ENCODE measurements at regions not wholly inside any gene's neighbourhood (a gene's known extent, or its start where the extent isn't known, plus 50 kb on each side); places are given as distances from the start of the nearest gene placed in this dataset.
A peak's percentile ranks its signal among the peaks of the same experiment; 100 is the strongest.

DNA sequence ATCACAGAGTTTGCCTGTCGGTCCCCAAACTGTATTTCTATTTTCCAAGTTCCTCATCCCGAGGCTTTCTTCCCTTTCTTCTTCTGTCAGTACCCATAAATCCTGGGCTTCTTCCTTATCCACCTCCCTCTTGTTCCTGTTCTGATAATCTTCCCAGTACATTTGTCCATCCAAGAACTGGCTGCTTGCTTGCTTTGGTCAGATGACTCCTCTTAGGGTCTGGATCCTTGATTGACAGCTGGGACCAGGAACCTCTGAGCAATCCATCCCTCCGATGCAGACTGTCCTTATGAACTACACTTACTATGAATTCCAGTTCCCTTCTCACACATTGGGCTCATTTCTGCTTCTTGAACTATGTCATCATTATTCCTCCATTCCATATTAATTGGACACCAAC is 275.3 kb upstream of the CITED2 start:
- no peak overlapping the region for H3K4me3 ChIP-seq
- DNase-seq (ENCODE audit: extremely low read depth in 1 of 4, low spot score in 3 of 4) = peak in 1 of 4 experiments; percentile 37
- in situ Hi-C loops (cut with MboI) = no loop called here
- BruUV-seq (replicated peaks) = no TSS peak
- no peaks in the 10 kb centered on the region for H3K79me2 ChIP-seq (ENCODE audit: control insufficient read depth, insufficient read depth, low read length)
- POLR2A ChIA-PET = interaction anchor here (1.1 to 2.1 kb wide), 2 partner anchors 12 to 113 kb away, joined by 3 to 14 read pairs; no protein-coding TSS in a partner anchor
- no peaks in the 10 kb centered on the region for H3K36me3 ChIP-seq (ENCODE audit: control insufficient read depth, insufficient read depth, low read length)
- ATAC-seq = no peak
- WGBS (ENCODE audit: insufficient coverage, low coverage, missing lambda C conversion rate) = 28% methylated on average over 3 of the region's 3 CpGs
- H3K4me1 ChIP-seq (replicated peaks in 1 of 2; ENCODE audit: control insufficient read depth in 2 of 2, insufficient read depth in 2 of 2, low read length in 2 of 2) = peaks cover 20 to 46% of the 10 kb centered on the region in 2 experiments
- H4K20me1 ChIP-seq (replicated peaks; ENCODE audit: control insufficient read depth, insufficient read depth, low read length) = no peaks in the 10 kb centered on the region
- intact Hi-C loops (cut with micrococcal nuclease) = loop anchor here (5.0 kb wide), 3 partner anchors 62 to 202 kb away; no protein-coding TSS in a partner anchor
- no peaks in the 10 kb centered on the region for H3K9me3 ChIP-seq (replicated peaks; ENCODE audit: control insufficient read depth, insufficient read depth, low read depth, low read length)
- no peak overlapping the region for H3K4me2 ChIP-seq (ENCODE audit: insufficient read depth, low read length)
- CTCF ChIA-PET (ENCODE audit: low intra/inter-chr PET ratio) = no interaction called here
- peak overlapping the region in 1 of 2 experiments; percentile 66; a peak in 1 of 4 replicates for H3K9ac ChIP-seq (ENCODE audit: insufficient read depth in 1 of 2, low read depth in 2 of 2, low read length in 2 of 2)
- H3K9me1 ChIP-seq (ENCODE audit: control insufficient read depth, insufficient read depth, low read length) = no peaks in the 10 kb centered on the region
- no peak for FAIRE-seq
- peak overlapping the region; percentile 87 for H2AFZ ChIP-seq (ENCODE audit: low read depth, low read length)
- H3K27ac ChIP-seq (ENCODE audit: extremely low read depth, low read depth, low read length) = peak overlapping the region; percentile 9; the same call in 2 of the 3 replicates
- H3K27me3 ChIP-seq (ENCODE audit: control insufficient read depth in 2 of 2, insufficient read depth in 2 of 2, low read length in 2 of 2) = no peaks in the 10 kb centered on the region
- TF ChIP-seq, protein P1, sequence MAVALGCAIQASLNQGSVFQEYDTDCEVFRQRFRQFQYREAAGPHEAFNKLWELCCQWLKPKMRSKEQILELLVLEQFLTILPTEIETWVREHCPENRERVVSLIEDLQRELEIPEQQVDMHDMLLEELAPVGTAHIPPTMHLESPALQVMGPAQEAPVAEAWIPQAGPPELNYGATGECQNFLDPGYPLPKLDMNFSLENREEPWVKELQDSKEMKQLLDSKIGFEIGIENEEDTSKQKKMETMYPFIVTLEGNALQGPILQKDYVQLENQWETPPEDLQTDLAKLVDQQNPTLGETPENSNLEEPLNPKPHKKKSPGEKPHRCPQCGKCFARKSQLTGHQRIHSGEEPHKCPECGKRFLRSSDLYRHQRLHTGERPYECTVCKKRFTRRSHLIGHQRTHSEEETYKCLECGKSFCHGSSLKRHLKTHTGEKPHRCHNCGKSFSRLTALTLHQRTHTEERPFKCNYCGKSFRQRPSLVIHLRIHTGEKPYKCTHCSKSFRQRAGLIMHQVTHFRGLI (CRISPR knock-in tag; IDR thresholded peaks at IDR 0.05) = no peak
- TF ChIP-seq RBM14 (IDR thresholded peaks at IDR 0.05; ENCODE audit: borderline replicate concordance, insufficient read depth, low read depth, low read length) = no peak
- TF ChIP-seq ZNF347 (CRISPR knock-in tag; IDR thresholded peaks at IDR 0.05; ENCODE audit: low read depth) = no peak
- no peak for TF ChIP-seq MED1 (CRISPR knock-in tag; IDR thresholded peaks at IDR 0.05; ENCODE audit: borderline replicate concordance)
- TF ChIP-seq ZNF707 (CRISPR knock-in tag; conservative IDR thresholded peaks at IDR 0.05) = no peak
- TF ChIP-seq FOXK1 (CRISPR knock-in tag; IDR thresholded peaks at IDR 0.05; ENCODE audit: borderline replicate concordance) = no peak
- TF ChIP-seq, protein P2, sequence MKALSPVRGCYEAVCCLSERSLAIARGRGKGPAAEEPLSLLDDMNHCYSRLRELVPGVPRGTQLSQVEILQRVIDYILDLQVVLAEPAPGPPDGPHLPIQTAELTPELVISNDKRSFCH (CRISPR knock-in tag; IDR thresholded peaks at IDR 0.05) = no peak
- TF ChIP-seq, protein P2 (tag; IDR thresholded peaks at IDR 0.05) = 0 out of 2 replicates have a peak, but pooled peaks have one; percentile 23
- peak; percentile 27; the same call in 1 of the 2 replicates for TF ChIP-seq ELF4 (CRISPR knock-in tag; IDR thresholded peaks at IDR 0.05)
- TF ChIP-seq, protein P3, sequence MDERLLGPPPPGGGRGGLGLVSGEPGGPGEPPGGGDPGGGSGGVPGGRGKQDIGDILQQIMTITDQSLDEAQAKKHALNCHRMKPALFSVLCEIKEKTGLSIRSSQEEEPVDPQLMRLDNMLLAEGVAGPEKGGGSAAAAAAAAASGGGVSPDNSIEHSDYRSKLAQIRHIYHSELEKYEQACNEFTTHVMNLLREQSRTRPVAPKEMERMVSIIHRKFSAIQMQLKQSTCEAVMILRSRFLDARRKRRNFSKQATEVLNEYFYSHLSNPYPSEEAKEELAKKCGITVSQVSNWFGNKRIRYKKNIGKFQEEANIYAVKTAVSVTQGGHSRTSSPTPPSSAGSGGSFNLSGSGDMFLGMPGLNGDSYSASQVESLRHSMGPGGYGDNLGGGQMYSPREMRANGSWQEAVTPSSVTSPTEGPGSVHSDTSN (CRISPR knock-in tag; IDR thresholded peaks at IDR 0.05; ENCODE audit: low read depth) = no peak
- TF ChIP-seq, protein P3 (tag; conservative IDR thresholded peaks at IDR 0.05; ENCODE audit: low read depth) = peak; percentile 70
- TF ChIP-seq, protein P4, sequence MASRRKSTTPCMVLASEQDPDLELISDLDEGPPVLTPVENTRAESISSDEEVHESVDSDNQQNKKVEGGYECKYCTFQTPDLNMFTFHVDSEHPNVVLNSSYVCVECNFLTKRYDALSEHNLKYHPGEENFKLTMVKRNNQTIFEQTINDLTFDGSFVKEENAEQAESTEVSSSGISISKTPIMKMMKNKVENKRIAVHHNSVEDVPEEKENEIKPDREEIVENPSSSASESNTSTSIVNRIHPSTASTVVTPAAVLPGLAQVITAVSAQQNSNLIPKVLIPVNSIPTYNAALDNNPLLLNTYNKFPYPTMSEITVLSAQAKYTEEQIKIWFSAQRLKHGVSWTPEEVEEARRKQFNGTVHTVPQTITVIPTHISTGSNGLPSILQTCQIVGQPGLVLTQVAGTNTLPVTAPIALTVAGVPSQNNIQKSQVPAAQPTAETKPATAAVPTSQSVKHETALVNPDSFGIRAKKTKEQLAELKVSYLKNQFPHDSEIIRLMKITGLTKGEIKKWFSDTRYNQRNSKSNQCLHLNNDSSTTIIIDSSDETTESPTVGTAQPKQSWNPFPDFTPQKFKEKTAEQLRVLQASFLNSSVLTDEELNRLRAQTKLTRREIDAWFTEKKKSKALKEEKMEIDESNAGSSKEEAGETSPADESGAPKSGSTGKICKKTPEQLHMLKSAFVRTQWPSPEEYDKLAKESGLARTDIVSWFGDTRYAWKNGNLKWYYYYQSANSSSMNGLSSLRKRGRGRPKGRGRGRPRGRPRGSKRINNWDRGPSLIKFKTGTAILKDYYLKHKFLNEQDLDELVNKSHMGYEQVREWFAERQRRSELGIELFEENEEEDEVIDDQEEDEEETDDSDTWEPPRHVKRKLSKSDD (conservative IDR thresholded peaks at IDR 0.05; ENCODE audit: low read length) = no peak
- no peak for TF ChIP-seq BRD4 (IDR thresholded peaks at IDR 0.05)
- no peak for TF ChIP-seq ZNF586 (CRISPR knock-in tag; conservative IDR thresholded peaks at IDR 0.05)
- TF ChIP-seq, protein P5, sequence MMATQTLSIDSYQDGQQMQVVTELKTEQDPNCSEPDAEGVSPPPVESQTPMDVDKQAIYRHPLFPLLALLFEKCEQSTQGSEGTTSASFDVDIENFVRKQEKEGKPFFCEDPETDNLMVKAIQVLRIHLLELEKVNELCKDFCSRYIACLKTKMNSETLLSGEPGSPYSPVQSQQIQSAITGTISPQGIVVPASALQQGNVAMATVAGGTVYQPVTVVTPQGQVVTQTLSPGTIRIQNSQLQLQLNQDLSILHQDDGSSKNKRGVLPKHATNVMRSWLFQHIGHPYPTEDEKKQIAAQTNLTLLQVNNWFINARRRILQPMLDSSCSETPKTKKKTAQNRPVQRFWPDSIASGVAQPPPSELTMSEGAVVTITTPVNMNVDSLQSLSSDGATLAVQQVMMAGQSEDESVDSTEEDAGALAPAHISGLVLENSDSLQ (IDR thresholded peaks at IDR 0.05) = peak; percentile 95

Data from K562 (cell line).